Stimulated activated CD4-positive, alpha-beta T cell treated with anti-CD3 and anti-CD28 coated beads, Interleukin-12 subunit alpha, Interleukin-12 subunit beta, amount 100 ng/mL, for 48 hours (primary cell): ENCODE measurements at regions not wholly inside any gene's neighbourhood (a gene's known extent, or its start where the extent isn't known, plus 50 kb on each side); places are given as distances from the start of the nearest gene placed in this dataset.
"Not testable (repeated sequence)": the region's sequence is repeated elsewhere in the genome, so short reads cannot be mapped to it uniquely, and the experiment has no call there.

ENCODE experiments used
- DNase-seq, 3 donors: peaks; one replicate each; pipeline ENCODE4 v3.0.0-alpha.2; 2020; ENCODE audit warnings: low read depth in 2 of 3, low spot score in 1 of 3

DNA sequence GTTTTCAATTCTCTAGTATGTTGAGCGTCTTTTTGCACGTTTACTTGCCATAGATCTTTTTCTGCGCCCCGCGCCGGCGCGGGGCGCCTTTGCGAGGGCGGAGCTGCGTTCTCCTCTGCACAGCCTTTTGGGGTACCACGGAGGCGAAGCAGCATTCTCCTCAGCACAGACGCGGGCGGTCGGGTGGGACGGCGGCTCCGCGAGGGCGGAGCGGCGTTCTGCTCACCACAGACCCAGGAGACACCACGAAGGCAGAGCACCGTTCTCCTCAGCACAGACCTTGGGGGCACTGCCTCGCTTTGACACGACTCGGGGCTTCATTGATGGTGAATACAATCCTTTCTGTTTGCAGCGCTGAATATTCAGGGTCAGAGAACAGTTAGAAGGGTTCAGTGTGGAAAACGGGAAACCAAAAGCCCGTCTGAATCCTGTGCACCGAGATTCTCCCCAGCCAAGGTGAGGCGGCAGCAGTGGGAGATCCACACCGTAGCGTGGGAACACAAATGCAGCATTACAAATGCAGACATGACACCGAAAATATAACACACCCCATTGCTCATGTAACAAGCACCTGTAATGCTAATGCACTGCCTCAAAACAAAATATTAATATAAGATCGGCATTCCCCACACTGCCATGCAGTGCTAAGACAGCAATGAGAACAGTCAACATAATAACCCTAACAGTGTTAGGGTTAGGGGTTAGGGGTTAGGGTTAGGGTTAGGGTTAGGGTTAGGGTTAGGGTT is 190.7 kb upstream of the VIPR2 start:
- DNase-seq: not testable (repeated sequence)

- not testable (repeated sequence) for DNase-seq
Observed at GRCh38 chr7:159332854-159333479, 188.3 kb upstream of the VIPR2 start.

DNA sequence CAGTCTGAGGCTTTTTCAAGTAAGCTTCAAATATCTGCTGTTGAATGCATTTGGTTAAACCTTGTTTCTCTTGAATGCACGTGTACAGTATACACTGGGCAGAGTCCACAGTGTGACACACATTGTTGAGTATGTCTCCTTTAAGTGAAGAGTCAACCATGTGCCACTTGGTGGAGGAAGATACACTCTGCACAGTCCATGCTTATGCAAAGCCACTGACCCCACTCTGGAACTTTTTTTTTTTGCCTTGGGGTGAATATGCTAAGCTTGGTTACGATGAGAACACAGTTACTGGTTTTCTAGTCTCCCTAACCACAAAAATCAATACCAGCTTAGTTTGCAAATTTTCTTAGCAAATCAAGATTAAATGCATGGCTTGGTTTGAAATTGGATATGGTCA is 186.8 kb upstream of the VIPR2 start:
- DNase-seq: no peak

GRCh38 chr7:159329818-159330378 is 185.2 kb upstream of the VIPR2 start:
- DNase-seq: no peak

GRCh38 chr7:159328096-159328495 is 183.4 kb upstream of the VIPR2 start:
- no peak for DNase-seq

GRCh38 chr7:159323359-159323758 is 178.7 kb upstream of the VIPR2 start:
- no peak for DNase-seq

DNA sequence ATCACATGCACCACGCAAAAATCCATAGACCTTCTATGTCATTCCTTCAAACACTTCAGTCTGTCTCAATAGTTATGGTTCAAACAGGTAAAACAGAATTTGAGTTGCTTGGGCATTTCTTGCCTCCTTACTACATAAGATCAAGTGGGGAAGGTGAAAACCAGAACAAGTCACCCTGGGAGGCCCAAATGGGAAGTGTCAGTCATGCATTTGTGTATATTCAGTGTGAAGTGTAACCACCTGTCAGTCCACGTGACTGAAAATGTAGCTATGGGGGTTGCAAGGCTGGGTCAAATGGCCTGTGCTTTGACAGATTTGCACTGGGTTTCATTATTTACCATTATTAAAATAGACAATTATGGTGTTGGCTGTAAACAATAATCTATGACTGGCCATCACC is 176.6 kb upstream of the VIPR2 start:
- DNase-seq: no peak

- no peak for DNase-seq
Observed at GRCh38 chr7:159318682-159319351, 174.2 kb upstream of the VIPR2 start.

GRCh38 chr7:159317294-159317693 is 172.6 kb upstream of the VIPR2 start:
- no peak for DNase-seq

GRCh38 chr7:159311172-159311494 is 166.5 kb upstream of the VIPR2 start:
- DNase-seq: no peak

- DNase-seq: no peak
Observed at GRCh38 chr7:159310457-159311171, 165.9 kb upstream of the VIPR2 start.

DNA sequence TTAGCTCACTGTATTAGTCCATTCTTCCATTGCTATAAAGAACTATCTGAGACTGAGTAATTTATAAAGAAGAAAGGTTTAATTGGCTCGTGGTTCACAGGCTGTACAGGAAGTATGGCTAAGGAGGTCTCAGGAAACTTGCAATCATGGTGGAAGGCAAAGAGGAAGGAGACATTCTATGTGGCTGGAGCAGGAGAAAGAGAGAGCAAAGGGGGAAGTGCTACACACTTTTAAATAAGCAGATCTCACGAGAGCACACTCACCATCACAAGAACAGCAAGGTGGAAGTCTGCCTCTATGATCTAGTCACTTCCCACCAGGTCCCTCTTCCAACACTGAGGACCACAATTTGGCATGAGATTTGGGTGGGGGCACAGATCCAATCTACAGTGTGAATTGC is 164.5 kb upstream of the VIPR2 start:
- not testable (repeated sequence) for DNase-seq

- DNase-seq: no peak
Observed at GRCh38 chr7:159306012-159306411, 161.3 kb upstream of the VIPR2 start.

- not testable (repeated sequence) for DNase-seq
Observed at GRCh38 chr7:159305185-159305584, 160.5 kb upstream of the VIPR2 start.

GRCh38 chr7:159303510-159303909 is 158.8 kb upstream of the VIPR2 start:
- not testable (repeated sequence) for DNase-seq

GRCh38 chr7:159296093-159296681 is 151.5 kb upstream of the VIPR2 start:
- no peak for DNase-seq

DNA sequence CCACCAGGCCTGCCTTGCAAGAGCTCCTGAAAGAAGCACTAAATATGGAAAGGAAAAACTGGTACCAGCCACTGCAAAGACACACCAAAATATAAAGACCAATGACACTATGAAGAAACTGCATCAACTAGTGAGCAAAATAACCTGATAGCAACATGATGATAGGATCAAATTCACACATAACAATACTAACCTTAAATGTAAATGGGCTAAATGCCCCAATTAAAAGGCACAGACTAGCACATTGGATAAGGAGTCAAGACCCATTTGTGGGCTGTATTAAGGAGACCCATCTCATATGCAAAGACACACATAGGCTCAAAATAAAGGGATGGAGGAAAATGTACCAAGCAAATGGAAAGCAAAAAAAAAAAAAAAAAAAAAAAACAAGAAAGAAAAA is 141.8 kb upstream of the VIPR2 start:
- not testable (repeated sequence) for DNase-seq

- no peak for DNase-seq
Observed at GRCh38 chr7:159281573-159281972, 136.9 kb upstream of the VIPR2 start.

- no peak for DNase-seq
Observed at GRCh38 chr7:159280008-159280407, 135.3 kb upstream of the VIPR2 start.

DNA sequence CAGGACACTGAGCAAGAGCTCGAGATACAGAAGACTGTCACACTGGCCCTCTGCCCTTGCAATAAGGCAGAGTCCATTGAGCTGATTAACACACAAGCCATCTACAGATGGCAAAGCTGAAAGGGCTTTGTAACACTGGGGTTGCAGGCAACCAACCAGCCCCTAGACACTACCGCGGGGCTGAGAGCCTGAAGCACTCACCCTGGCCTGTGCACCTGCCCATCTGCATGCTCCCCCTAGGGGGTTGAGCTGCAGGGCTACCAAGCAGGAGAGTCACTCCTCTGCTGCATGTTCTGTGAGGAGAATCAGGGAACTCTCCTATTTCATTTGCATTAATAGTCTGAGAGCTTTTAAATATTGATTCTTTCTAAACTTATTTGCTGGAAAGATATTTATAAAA is 128.1 kb upstream of the VIPR2 start:
- DNase-seq: no peak

DNA sequence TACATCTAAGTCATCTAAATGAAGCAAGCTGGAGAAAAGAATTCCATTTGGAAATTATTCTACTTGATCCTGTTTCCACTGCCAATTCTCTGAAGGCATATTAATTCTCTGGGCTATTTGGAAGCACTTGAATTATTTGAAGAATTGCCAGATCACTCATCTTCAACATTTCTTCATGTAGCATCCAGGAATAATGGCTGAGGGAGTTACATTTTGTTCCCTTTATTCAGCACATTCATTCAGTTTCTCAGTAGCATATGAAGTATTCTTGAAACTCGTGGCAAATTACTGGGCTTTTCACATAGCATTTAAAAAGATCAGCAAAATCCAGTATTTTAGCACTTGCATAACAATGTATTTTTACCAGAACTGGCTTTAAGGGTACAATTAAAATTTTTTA is 127.1 kb upstream of the VIPR2 start:
- no peak for DNase-seq
